NCI-H2029 treated with DMSO at 0.1 percent for 48 hours (cell line): ENCODE measurements at regions not wholly inside any gene's neighbourhood (a gene's known extent, or its start where the extent isn't known, plus 50 kb on each side); places are given as distances from the start of the nearest gene placed in this dataset.

ENCODE experiments used
- DNase-seq: peaks from one replicate; lab custom pipeline; 2025; lab: John Stamatoyannopoulos, UW

DNA sequence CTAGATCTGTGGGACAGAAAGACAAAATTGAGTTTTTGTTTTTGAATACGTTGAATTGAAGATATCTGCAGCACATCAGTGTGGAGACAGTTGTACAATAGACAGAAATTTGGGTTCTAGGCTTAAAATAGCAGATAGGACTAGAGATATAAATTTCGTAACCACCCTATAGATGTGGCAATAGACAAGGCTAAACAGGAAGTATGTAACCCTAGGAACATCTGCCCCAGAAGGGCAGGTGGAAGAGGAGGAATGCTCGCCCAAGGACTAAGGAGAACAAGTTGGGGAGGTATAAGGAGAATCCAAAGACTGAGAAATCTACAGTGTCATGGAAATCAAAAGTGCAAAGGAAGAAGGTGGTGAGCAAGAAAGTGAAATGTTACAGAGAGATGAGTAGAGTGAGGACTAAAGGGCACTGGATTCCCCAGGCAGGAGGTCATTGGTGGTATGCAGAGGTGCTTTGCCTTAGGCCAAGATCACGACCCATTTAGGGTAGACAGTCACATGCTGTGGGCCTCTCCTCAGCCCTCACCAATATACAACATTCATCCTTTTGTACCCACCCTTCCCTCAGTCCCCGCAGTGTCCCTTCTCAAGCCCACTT is 109.1 kb upstream of the ELL2 start:
- no peak for DNase-seq

DNA sequence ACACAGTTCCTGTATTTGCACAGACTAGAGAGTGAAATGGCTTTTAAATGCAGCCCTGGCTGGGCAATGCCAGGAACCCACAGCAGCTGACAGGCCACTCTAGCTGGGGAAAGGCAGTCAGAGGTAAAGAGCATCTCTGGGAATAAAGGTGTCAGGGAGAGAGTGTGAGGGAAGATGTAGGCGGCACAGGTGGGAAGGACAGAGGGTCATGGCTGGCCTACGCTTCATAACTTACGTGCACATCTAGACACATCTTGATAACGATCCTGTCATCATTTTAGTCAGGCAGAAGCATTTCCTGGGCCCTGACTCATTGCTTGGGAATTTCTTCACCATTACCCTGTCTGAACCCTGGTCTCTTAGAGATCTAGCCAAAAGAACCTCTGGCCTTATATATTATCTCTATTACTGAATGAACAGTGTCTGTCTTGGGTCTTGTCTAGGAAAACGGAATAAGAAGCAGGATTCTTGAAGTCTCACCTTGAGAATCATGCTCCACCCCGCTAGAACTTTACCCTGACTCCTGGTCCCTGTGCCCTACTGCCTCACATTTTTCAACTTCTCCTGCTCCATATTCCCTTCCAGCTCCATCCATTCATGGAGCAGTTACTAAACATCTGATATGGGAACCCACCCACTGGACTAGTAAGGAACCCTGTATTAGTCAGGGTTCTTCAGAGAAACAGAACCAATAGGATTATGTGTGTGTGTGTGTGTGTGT is 106.4 kb upstream of the ELL2 start:
- DNase-seq: no peak

DNA sequence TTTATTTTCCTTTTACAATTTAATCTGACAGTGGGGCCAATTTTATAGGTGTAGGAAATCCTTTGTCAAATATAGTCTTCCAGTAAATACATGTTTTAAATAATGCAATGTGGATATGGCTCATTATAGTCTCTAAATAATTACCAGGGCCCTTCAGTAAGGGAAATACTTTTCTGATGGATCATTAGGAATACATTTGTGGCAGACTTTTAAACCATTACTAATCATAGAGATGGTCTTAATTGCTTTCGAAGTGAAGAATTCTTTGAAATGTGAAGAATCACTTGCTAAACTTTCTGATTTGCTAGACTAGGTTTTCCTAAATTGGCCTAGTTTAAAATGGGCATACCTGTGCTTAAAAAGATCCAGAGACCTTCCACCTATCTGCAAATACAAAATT is 105.6 kb upstream of the ELL2 start:
- DNase-seq: no peak

DNA sequence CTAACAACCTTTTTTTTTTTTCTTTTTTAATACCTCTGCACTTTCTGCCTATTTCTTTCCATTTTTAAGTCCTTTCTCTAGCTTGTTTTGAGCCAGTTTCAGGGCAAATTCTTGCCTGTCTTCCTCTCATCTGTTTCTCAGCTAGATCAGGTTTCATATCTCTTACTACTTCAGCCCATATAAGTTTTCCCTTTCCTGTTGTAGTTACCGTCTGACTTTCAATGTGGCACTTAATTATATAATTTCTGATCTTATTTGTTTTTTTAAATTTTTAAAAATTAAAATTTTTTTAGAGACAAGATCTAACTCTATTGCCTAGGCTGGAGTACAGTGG is 104.7 kb upstream of the ELL2 start:
- no peak for DNase-seq

DNA sequence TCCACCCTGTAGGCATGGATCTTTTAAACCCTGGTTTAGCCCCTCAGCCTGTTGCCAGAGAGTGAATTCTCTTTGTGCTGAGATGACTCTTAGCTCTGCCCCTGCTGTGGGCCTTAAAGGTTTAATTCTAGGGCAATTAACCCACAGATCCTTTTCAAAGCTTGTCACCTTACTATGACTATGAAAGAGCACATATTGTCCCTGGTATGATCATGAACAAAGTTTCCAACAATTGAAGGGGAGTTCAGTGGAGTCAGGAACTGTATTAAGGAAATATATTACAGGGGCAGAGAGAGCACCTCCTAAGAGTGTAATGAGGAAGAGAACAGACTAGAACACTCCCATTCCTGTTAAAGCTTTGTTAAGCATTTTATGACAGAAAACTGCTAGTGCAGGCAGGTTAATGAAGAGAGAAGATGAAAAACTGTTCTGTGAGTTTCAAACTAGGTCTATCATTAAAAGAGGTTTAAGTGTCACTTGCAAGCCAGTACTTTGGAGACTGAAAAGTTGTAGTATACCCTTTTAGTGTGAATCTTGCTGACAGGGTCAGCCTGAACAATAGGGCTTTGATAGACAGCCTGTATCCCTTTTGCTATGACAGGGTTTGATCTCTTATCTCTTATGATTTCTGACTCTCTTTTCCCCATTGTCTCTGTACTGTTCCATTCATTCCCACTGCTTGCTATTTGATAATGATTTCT is 104.2 kb upstream of the ELL2 start:
- no peak for DNase-seq

DNA sequence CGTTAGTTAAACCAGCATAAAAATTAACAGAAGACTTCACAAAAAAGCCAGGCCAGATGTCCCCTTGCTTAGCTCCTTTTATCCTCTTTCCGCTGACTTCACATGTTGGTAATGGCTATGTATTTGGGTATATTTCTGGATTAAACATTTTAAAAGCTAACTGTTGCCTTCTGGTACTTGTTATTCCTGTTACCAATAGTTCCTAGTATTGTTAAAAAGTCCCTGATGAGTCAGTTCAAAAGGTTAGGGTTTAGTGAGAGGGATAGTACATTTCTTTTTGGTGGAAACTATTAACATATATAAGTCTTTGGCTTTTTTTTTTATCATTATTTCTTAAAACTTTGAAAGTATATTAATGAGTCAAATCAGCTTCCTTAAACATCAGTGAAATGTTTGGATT is 103.2 kb upstream of the ELL2 start:
- DNase-seq: no peak

DNA sequence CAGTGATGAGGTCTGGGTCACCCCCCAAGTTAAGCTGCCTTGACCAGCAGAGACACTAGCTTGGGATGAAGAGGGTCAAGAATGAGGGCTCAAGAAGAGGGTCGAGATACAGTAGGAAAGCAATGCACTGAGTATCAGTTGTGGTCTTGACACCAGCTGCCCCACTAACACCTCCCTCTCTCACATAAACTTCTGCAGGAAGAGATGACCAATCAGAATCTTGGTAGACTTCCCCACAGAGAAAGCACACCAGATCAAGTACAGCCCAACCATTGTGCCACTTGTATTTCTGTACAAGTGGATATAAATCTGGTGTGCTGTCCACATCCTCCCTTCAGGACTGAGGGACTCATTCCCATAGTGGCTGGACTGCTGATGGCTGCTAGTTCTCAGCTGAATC is 101.2 kb upstream of the ELL2 start:
- DNase-seq: no peak

DNA sequence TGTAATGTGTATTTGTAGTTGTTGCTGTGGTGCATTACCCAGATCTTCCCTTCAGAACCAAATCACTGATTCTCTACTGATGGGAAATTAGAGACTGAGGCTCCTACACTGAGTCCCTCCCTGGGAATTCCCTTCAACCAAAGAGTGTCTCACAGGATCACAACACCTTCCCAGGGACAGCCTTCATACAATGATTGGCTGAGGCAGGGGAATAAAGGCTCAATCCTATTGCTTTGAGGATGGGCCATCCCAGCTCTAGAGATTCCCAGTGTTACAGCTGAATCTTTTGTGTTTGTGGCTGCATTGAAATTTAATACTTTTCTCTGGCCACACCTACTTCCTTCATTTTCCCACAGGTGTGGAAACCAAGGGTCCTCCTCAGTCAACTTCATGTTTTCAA is 96.4 kb upstream of the ELL2 start:
- no peak for DNase-seq

DNA sequence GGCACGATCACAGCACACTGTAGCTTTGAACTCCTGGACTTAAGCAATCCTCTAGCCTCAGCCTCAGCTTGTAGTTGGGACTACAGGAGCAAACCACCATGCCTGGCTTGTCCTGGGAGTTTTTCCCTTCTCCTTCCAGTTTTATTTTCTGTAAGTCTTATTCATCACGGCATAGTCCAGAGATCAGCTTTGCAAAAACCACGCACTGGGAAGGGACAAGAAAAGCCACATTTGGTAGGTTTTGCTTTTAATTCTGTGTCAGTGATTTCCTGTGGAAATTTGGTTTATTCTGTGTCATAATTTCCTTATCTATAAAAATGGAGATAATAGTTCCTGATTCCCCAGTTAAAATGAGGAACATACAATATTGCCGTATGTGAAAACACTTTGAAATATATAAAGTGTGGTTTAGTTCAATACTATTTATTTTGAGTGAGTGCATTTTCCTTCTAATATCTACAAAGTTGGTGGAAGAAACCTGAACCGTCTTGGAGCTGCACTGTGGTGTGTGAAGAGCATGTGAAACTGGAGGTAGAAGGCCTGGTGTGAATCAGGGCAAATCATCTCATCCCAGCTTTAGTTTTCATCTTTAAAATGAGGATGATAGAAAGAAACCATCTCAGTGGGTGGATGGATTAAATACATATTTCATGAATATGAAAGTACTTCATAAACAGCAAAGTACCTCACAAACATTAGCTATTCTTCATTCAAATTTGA is 92.8 kb upstream of the ELL2 start:
- no peak for DNase-seq

DNA sequence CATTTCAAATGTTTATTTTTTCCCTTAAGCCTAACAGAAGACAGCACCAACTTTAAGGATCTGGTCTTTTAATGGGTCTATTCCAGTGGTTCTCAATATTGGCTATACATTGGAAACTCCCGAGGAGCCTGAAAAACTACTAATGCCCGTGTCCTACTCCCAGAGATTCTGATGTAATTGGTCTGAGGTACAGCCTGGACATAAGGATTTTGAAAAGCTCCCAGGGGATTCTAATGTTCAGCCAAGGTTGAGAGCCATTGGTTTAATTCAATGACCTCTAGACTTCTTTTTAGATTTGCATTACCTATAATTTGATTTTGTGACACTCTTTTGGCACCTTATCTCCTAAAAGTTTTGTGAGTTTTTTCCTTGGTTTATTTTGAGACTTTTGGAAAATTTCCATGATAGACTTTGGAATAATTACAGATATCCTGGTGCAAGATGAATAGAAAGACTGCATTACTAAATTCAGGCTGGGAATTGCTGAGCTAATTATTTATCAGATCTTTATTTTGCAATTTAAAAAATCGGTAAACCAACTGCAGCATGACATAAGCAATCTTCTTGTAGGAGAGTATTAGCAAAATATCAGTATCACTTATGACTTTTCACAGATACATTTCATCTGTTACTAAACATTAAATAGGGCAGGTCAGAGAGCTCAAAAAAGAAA is 91.5 kb upstream of the ELL2 start:
- DNase-seq: no peak

DNA sequence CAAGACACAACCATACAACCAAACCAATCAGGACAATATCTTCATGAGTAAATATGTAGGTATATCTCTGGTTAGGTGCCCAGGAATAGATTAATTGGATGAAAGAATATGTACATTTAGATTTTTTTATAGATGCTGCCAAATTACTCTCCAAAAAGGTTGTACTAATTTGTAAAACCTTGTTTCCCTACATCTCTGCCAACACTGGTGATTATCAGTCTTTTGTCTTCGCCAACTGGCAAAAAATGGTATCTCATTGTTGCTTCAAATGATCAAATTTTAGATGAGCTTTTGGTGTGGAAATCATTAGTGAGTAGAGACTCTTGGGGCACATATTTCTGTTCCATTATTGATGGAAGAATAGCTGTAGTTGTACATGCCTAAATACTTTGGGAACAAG is 90.7 kb upstream of the ELL2 start:
- DNase-seq: no peak

DNA sequence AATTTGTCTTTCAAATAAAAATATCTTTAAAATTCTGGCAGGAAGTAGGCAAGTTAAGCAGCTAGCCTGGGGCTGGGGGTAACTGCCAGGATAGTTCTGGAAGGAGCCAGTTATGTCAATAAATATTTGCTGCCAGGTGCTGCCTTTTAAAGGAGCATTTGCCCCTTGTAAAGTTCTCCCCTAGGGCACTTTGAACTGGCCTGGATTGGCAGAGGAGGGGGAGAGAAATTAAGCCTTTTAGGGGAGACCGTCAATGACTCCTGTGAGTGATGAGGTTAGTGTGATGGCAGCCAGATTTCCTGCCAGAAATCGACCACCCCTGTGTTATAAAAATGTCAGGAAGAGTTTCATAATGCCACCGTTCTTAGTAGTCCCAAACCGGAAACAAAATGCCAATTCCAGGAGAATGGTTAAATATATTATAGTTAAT is 89.8 kb upstream of the ELL2 start:
- DNase-seq: no peak

DNA sequence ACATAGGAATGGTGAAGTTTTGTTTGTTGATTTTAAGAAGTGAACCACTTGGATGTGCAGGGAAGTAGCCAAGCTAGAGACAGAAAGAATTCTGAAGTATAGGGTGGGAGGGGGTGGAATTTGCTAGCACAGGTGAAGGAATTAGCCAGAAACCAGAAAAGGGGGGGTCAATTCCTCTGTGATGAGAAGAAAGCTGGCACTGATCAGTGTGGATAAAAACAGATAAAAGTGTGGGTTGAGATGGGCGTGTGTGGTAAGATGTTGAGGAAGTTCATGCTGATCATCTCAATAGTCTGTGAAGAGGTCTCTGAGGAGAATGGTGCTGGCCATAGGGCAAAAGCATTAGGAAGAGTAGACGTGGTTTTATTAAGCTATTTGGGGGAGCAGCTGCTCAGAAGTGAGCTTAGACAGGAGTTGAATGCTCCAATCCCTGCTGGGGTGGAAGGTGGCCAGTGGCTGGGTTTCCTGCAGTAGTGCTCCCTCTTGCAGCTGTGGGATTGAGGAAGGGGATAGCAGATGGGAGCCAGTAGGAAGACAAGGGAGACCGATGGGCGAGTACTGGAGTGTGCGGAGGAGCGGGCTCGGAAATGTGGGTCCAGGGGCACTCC is 88.7 kb upstream of the ELL2 start:
- DNase-seq: no peak

DNA sequence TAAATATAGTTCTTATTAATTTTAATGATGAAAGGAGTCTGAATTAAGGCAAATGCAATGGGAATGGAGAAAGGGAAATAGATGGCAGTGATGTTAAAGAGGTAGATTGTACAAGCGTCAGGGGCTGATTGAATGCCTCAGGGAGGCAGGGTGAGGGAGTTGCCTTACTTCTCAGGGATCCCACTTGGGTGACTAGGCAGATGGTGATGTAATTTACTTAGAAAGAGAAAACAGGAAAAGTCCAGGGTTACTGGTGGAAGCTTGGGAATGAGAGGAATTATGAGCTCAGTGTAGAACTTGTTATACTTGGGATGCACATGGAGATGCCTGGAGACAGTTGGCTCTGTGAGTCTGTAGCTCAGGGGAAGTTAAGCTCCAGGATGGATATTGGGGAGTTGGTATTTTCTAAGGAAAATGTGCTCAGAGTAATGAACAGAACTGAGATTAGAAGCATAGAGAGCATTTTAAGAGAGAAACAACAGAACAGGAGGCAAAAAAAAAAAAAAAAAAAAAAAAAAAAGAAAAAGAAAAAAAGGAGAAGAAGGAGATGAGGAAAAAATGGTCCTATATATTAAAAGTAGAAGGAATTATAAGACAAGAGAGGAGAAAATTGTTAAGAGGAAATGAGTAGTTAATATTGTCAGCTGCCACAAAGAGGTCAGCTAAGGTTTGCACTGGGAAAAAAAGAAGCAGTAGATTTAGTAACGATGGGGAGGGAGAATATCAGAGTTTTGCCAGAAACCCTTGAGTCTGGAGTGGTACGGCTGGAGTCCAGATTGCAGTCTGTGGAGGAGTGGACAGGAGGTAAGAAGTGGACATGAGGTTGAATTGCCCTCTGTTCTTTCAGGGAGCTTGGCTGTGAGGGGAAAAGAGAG is 88.0 kb upstream of the ELL2 start:
- DNase-seq: no peak

DNA sequence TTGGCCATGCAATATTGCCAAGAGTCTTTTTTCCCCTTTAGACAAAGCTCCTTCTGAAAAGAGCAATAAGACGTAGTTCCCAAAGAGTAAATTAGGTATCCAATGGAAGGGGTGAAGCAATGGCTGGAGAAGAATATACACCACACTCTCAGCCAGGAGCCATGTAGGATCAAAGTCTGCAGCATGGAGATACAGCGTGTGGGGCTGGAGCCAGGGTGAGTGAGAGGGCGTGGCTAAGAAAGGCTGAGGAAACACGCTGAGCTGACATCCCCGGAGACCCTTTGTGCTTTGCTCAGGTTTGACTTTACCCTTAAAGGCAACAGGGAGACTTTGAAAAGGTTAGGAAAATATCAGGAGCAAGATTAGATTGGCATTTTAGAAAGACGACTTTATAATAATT is 87.1 kb upstream of the ELL2 start:
- DNase-seq: no peak

DNA sequence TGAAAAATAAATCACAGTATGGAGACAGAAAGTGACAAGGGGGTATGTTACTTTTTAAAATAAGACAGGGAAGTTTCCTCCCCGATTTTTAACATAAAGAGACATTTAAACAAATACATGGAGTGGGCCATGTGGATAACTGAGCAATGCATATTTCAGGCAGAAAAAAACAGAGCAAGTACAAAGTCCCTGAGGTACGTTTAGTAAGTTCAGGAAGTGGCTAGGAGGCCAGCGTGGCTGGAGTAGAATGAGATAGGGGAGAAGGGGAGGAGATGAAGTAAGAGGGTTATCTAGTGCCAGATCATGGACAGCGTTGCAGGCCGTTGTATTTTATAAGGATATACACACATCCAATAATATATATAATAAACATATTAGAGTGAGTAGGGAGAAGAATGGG is 84.2 kb upstream of the ELL2 start:
- no peak for DNase-seq

DNA sequence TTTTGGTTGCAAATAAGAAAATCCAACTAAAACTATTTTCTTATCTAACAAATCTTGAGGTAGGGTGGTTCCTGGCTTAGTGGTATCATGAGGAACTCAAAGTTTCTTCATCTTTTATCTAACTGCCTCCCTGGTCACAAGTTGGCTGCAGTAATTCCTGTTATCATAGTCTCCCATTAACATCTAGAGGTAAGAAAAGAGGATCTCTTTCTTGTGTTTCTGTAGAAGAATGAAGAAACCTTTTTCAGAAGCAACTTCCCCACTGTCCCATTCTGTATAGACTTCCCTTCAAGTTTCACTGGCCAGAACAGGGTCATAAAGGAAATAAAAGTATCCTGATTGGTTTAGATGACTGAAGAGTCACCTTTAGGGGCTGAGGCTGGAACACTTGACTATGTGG is 81.8 kb upstream of the ELL2 start:
- DNase-seq: no peak

DNA sequence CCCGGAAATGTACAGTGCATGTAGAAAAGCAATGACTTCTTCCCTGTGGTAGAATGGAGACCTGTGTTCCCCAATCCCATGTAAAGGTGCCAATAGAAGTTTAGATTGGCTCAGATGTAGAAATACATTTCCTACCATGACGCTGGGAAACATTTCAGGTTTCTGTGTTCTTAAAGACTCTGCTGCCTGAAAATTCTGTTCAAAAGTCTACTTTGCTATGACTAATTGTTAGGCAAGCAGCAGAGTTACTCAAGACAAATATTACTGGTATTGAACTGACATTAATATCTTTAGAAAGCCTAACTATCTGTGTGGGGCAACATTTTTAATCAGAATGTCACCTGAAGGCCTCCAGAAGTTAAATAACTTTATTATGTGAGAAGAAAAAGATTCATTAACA is 75.5 kb upstream of the ELL2 start:
- DNase-seq: no peak

DNA sequence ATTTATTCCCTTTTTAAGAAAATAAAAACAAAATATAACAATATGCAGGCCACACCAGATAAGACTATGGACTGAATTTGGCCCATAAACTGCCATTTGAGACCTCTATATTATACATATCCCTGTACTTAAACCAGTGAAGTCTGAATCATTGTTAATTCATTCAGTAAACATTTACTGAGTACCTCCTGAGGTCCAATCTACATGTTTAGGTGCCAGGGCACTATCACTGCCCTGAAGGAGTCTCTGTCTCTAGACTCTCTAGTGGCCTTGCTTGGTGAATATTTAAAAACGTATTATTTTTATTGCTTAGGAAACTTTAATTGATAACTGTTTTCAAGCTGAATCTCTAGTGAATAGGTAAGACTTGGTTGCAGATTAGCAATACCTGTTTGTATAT is 74.7 kb upstream of the ELL2 start:
- DNase-seq: peak; percentile 44

DNA sequence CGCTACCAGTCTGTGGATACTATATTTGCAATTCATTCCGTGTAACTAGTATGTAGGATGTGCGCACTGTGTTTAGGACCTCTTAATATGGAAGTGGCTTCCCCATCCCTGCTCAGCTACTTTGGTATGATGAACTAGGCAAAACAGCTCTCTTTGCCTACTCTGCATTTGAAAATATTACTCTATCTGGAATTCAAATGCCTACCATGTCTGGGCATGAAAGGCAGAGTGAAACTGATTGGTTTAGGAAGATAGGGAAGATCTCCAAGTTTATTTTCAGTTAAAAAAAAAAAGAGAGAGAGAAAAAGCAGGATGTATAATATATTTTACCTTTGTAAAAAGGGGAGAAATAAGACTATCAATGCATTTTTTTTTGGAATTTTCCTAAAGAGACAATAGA is 74.1 kb upstream of the ELL2 start:
- no peak for DNase-seq

DNA sequence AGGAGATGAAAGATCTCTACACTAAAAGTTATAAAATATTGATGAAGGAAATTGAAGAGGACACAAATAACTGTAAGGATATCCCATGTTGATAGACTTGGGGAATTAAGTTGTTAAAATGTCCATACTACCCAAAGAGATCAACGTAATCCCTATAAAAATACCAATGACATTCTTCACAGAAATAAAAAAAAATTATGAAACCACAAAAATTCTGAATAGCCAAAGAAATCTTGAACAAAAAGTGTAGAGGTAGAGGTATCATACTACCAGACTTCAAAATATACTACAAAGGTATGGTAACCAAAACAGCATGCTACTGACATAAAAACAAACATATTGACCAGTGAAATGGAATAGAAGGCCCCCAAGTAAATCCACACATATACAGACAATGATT is 71.5 kb upstream of the ELL2 start:
- DNase-seq: no peak
